OCI-LY1 (cell line): ENCODE measurements at regions not wholly inside any gene's neighbourhood (a gene's known extent, or its start where the extent isn't known, plus 50 kb on each side); places are given as distances from the start of the nearest gene placed in this dataset.

Experiments
- EZH2 ChIP-seq: fragments of 200-600 bp; sonication (generic), shearing (Covaris generic); IDR thresholded peaks from 2 replicates; pipeline ENCODE4 v1.8.0; 2017; ENCODE audit warnings: borderline replicate concordance, mixed run types, mild to moderate bottlenecking, antibody characterized with exemption, low read length, moderate library complexity, mixed read lengths
- TF ChIP-seq, protein P1 (sequence below): fragments of 200-600 bp; sonication (generic), shearing (Covaris generic); IDR thresholded peaks from 2 replicates; pipeline ENCODE4 v1.5.1; 2017; ENCODE audit warnings: mild to moderate bottlenecking, antibody characterized with exemption, low read length, moderate library complexity, mixed read lengths

DNA sequence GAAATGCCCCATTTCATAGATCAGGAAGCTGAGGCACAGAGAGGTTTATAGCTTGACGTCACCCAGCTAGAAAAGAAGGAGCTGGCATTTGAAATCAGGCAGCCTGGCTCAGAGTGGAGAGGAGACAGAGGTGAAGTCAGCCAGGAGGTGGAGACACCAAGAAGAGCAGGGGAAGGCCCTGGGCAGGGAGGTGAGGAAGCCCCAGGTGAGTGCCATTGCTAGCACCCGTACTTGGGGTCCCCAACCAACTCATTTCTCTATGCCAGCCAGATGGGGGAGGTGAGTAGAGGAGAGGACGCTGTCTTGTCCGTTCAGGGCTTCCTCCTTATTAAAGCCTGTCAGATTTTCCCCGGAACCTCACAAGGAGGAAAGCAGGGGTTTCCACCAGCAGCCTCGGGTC is 149.6 kb upstream of the TLE3 start:
- no peak for TF ChIP-seq EZH2
- TF ChIP-seq, protein P1, sequence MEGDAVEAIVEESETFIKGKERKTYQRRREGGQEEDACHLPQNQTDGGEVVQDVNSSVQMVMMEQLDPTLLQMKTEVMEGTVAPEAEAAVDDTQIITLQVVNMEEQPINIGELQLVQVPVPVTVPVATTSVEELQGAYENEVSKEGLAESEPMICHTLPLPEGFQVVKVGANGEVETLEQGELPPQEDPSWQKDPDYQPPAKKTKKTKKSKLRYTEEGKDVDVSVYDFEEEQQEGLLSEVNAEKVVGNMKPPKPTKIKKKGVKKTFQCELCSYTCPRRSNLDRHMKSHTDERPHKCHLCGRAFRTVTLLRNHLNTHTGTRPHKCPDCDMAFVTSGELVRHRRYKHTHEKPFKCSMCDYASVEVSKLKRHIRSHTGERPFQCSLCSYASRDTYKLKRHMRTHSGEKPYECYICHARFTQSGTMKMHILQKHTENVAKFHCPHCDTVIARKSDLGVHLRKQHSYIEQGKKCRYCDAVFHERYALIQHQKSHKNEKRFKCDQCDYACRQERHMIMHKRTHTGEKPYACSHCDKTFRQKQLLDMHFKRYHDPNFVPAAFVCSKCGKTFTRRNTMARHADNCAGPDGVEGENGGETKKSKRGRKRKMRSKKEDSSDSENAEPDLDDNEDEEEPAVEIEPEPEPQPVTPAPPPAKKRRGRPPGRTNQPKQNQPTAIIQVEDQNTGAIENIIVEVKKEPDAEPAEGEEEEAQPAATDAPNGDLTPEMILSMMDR: no peak
